Fibroblast of lung (primary cell): ENCODE measurements at regions not wholly inside any gene's neighbourhood (a gene's known extent, or its start where the extent isn't known, plus 50 kb on each side); places are given as distances from the start of the nearest gene placed in this dataset.
A peak's percentile ranks its signal among the peaks of the same experiment; 100 is the strongest.

Source experiments
- DNase-seq, 2 donors: peaks; one replicate each; pipeline versions ENCODE4 v3.0.0 to v3.0.0-alpha.2; 2010; ENCODE audit warnings: low read depth in 2 of 2
- H2AFZ ChIP-seq: 2 replicates; pipeline ENCODE4 v1.5.1; 2012; ENCODE audit warnings: low read length, control low read depth, inconsistent platforms
- H3K27ac ChIP-seq: 2 replicates; pipeline ENCODE4 v1.5.1; 2011; ENCODE audit warnings: low read length, control low read depth; ENCODE audit not compliant: insufficient read depth
- H3K27me3 ChIP-seq: 2 replicates; pipeline ENCODE4 v1.5.1; 2011; ENCODE audit warnings: mild to moderate bottlenecking, low read length; ENCODE audit not compliant: control insufficient read depth, insufficient read depth
- H3K36me3 ChIP-seq: 2 replicates; pipeline ENCODE4 v1.5.1; 2011; ENCODE audit warnings: low read length; ENCODE audit not compliant: control insufficient read depth, insufficient read depth
- H3K4me1 ChIP-seq: 2 replicates; pipeline ENCODE4 v1.5.1; 2011; ENCODE audit warnings: low read length; ENCODE audit not compliant: control insufficient read depth, insufficient read depth; ENCODE audit errors: extremely low read depth
- H3K4me2 ChIP-seq: 2 replicates; pipeline ENCODE4 v1.5.1; 2011; ENCODE audit warnings: low read length, control low read depth; ENCODE audit not compliant: insufficient read depth; ENCODE audit errors: extremely low read depth
- H3K4me3 ChIP-seq, 4 experiments: fragments of 200-600 bp in 1 of 4; sonication (generic) in 1 of 4; replicated peaks in 1 of 4; 2 replicates each; pipeline ENCODE4 v1.5.1; 2011 to 2016; ENCODE audit warnings: low read length in 4 of 4, low read depth in 3 of 4, mild to moderate bottlenecking in 3 of 4, control low read depth in 2 of 4, inconsistent platforms in 1 of 4, mixed read lengths in 1 of 4; ENCODE audit not compliant: insufficient read depth in 1 of 4; ENCODE audit errors: control extremely low read depth in 1 of 4
- H3K79me2 ChIP-seq: 2 replicates; pipeline ENCODE4 v1.5.1; 2012; ENCODE audit warnings: mild to moderate bottlenecking, low read length, inconsistent platforms; ENCODE audit not compliant: control insufficient read depth, insufficient read depth
- H3K9ac ChIP-seq: 2 replicates; pipeline ENCODE4 v1.5.1; 2011; ENCODE audit warnings: mild to moderate bottlenecking, low read length, control low read depth; ENCODE audit not compliant: insufficient read depth
- H3K9me3 ChIP-seq: 2 replicates; pipeline ENCODE4 v1.5.1; 2012; ENCODE audit warnings: low read depth, low read length; ENCODE audit not compliant: control insufficient read depth, insufficient read depth
- H4K20me1 ChIP-seq: 2 replicates; pipeline ENCODE4 v1.5.1; 2011; ENCODE audit warnings: low read length; ENCODE audit not compliant: control insufficient read depth, insufficient read depth; ENCODE audit errors: extremely low read depth
- CTCF ChIP-seq, 2 donors: IDR thresholded peaks in 1 of 2; conservative IDR thresholded peaks in 1 of 2; 1 replicate in 1 of 2; 2 replicates in 1 of 2; pipeline ENCODE4 v1.5.1; 2011 to 2012; ENCODE audit warnings: low read length in 2 of 2, control low read depth in 1 of 2, inconsistent platforms in 1 of 2, low read depth in 1 of 2, mild to moderate bottlenecking in 1 of 2
- EZH2 ChIP-seq: IDR thresholded peaks from 2 replicates; pipeline ENCODE4 v1.5.1; 2012; ENCODE audit warnings: low read length, control low read depth, mild to moderate bottlenecking; ENCODE audit errors: missing control alignments

GRCh38 chr2:203626952-203627681 is 79.3 kb upstream of the CD28 start:
- TF ChIP-seq CTCF (conservative IDR thresholded peaks at IDR 0.05 in 1 of 2, IDR thresholded peaks at IDR 0.05 in 1 of 2; ENCODE audit: low read depth in 1 of 2, low read length in 2 of 2) (no peak), EZH2 (no peak)
- Histone ChIP-seq H3K27ac (peak overlapping the region; percentile 29), H3K4me3 (no peak overlapping the region), H3K79me2 (no peaks in the 10 kb centered on the region), H3K9me3 (no peaks in the 10 kb centered on the region), H3K4me2 (peak overlapping the region; percentile 16), H3K9ac (no peak overlapping the region), H2AFZ (no peak overlapping the region), H3K27me3 (no peaks in the 10 kb centered on the region), H3K36me3 (no peaks in the 10 kb centered on the region), H3K4me1 (peaks cover 3% of the 10 kb centered on the region), H4K20me1 (no peaks in the 10 kb centered on the region)
- peak; percentile 82 to 91 for DNase-seq

GRCh38 chr2:203629699-203630098 is 76.7 kb upstream of the CD28 start:
- Histone ChIP-seq H3K36me3 (no peaks in the 10 kb centered on the region), H3K9me3 (no peaks in the 10 kb centered on the region), H3K9ac (no peak overlapping the region), H3K4me3 (no peak overlapping the region), H3K4me1 (peaks cover 3% of the 10 kb centered on the region), H3K4me2 (no peak overlapping the region), H3K79me2 (no peaks in the 10 kb centered on the region), H3K27ac (no peak overlapping the region), H3K27me3 (no peaks in the 10 kb centered on the region), H4K20me1 (no peaks in the 10 kb centered on the region), H2AFZ (no peak overlapping the region)
- DNase-seq, result no peak
- TF ChIP-seq EZH2 (no peak), CTCF (conservative IDR thresholded peaks at IDR 0.05 in 1 of 2, IDR thresholded peaks at IDR 0.05 in 1 of 2; ENCODE audit: low read depth in 1 of 2, low read length in 2 of 2) (no peak)

GRCh38 chr2:203631068-203631757 is 75.2 kb upstream of the CD28 start:
- H3K9ac ChIP-seq, result no peak overlapping the region
- H3K27me3 ChIP-seq, result no peaks in the 10 kb centered on the region
- peak in 1 of 2 donors; percentile 84 for DNase-seq
- no peak for TF ChIP-seq CTCF (conservative IDR thresholded peaks at IDR 0.05 in 1 of 2, IDR thresholded peaks at IDR 0.05 in 1 of 2; ENCODE audit: low read depth in 1 of 2, low read length in 2 of 2)
- TF ChIP-seq EZH2, result no peak
- H3K27ac ChIP-seq, result no peak overlapping the region
- H3K4me3 ChIP-seq, result no peak overlapping the region
- no peaks in the 10 kb centered on the region for H4K20me1 ChIP-seq
- no peaks in the 10 kb centered on the region for H3K9me3 ChIP-seq
- no peak overlapping the region for H3K4me2 ChIP-seq
- H3K4me1 ChIP-seq, result peaks cover 3% of the 10 kb centered on the region
- H3K79me2 ChIP-seq, result no peaks in the 10 kb centered on the region
- H3K36me3 ChIP-seq, result no peaks in the 10 kb centered on the region
- H2AFZ ChIP-seq, result no peak overlapping the region
